ENCODE measurements at regions not wholly inside any gene's neighbourhood (a gene's known extent, or its start where the extent isn't known, plus 50 kb on each side); places are given as distances from the start of the nearest gene placed in this dataset.

- no peak for TF ChIP-seq POLR2AphosphoS5 (IDR thresholded peaks at IDR 0.05; ENCODE audit: borderline replicate concordance, low read depth, low read length)
- no peak for TF ChIP-seq EZH2 (IDR thresholded peaks at IDR 0.05)
- no peak for TF ChIP-seq FOXP2 (optimal IDR thresholded peaks at IDR 0.05; ENCODE audit: control extremely low read depth, extremely low read length, insufficient read depth)
Measured at GRCh38 chr7:118644346-118644745, 419.8 kb downstream of the ANKRD7 start.
